Activated T-cell treated with anti-CD3 and anti-CD28 coated beads for 1 hour (primary cell): ENCODE measurements at regions not wholly inside any gene's neighbourhood (a gene's known extent, or its start where the extent isn't known, plus 50 kb on each side); places are given as distances from the start of the nearest gene placed in this dataset.
"Not testable (repeated sequence)": the region's sequence is repeated elsewhere in the genome, so short reads cannot be mapped to it uniquely, and the experiment has no call there.

ENCODE experiments used
- DNase-seq: peaks from one replicate; pipeline ENCODE4 v3.0.0-alpha.2; 2020; ENCODE audit warnings: low read depth

DNA sequence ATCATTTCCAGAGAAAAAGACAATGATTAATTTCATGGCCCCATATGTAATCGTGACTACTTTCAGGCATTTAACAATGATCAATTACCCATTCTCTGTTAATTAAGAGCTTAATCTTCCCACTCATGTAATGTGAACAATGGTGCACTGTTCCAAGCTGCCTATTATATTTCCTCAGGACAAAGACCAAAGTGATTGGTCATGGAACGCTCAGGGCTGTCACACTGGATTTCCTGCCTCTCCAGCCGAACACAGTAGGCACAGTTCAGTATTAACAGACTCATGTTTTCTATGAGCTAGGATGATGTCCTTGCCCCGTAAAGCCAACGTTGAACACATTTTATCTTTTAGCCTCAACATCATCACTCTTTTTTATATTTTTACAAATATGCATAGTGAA lies 142.7 kb upstream of the FZD8 start:
- DNase-seq, result no peak

DNA sequence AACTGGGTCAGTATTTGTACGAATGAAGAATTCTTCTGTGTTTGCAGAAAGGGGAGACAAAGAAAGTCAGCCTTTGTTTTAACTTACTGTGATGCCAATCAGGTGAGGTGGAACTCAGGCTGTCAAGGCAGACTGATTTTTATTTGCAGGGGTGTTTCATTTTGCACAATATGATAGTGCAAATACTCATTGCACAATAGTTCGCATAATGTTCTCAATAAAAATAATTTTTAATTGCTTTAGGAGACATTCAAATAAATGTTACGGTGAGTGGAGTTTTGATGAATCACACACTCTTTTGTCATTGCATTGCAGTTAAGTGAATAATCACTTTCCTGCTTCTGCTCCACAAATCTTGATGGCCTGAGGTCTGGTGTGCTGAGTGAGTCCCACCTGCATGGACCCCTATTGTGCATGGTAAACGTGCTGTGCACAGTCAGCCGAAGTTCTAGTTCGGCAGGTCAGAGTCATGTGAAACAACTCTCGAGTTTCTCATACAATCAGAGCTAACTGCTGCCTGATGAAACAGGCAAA lies 141.3 kb upstream of the FZD8 start:
- no peak for DNase-seq

DNA sequence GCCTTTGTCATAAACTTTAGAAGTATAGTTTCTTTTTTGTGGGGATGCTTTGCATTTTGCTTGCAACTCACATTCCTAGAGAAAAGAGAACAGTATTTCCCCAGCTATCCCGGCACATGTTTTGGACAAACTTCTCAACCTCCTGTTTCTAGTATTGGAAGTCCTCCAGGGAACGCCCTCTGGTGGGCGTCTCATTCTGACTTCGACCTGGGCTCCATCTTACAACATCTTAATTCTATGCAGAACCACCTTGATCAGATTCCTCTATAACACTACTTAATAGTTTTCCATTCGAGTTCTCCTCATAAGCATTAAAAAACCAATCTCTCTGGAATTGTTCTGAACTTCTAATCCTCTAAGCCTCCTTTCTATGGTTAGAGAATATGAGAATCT lies 139.5 kb upstream of the FZD8 start:
- no peak for DNase-seq

DNA sequence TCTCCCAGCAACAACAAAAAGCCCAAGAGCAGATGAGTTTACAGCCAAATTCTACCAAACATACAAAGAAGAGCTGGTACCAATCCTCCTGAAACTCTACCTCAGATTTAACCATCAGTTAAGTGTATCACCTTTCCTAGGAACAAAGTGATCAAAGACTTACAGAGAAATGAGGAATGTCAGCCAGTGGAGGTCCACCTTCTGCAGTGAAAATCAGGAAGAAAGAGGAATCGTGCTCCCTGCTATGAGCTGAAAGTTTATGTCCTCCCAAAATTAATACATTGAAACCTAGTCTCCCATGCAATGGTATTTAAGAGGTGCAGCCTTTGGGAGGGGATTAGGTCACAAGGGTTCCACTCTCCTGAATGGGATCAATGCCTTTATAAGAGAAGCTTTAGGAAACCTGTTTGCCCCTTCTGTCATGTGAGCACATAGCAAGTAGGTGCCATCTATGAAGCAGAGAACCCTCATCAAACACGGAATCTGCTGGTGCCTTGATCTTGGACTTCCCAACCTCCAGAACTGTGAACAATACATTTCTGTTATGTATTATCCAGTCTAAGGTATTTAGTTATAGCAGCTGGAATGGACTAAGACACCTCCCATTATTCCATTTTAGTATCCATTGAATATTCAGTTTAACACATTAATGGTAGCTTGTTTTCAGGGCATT lies 139.0 kb upstream of the FZD8 start:
- DNase-seq, result no peak

DNA sequence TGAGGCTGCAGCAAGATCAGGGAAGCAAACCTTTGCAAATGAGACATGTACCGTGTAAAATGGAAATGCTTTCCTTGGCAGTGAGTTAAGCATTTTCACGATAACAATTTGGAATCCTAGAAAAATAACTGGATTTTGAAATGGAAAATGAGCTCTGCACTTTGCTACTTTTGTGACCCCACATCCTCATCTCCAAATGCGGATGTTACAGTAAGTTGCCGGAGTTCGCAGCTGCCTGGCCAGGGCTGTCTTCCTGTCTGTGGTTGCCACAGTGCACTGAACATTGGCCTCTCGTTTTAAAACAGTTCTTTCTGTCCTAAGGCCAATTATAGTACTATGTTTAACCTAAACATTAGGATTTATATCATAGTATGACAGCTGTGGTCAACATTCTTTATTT lies 136.2 kb upstream of the FZD8 start:
- DNase-seq, result no peak

DNA sequence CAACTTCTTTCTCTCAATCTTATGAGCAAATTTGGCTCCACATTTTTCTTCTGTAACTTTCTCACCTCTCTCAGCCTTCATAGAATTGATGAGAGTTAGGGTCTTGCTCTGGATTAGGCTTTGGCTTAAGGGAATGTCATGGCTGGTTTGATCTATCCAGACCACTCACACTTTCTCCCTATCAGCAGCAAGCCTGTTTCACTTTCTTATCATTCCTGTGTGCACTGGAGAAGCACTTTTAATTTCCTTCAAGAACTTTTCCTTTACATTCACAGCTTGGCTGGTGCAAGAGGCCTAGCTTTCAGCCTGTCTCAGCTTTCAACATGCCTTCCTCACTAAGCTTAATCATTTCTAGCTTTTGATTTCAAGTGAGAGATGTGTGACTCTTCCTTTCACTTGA lies 134.5 kb upstream of the FZD8 start:
- DNase-seq, result not testable (repeated sequence)

DNA sequence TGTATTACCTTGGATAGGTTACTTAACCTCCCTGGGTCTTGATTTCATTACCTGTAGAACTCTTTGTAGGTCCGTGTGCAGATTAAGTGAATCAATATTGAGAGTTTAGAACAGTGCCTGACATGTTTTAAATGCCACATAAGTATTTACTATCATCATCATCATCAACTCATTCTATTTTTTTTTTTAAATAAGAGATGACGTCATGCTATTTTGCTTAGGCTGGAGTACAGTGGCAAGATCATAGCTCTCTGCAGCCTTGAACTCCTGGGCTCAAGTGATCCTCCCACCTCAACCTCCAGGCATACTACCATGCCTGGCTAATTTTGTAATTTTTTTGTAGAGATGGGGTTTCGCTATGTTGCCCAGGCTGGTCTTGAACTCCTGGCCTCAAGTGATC lies 132.0 kb upstream of the FZD8 start:
- no peak for DNase-seq

DNA sequence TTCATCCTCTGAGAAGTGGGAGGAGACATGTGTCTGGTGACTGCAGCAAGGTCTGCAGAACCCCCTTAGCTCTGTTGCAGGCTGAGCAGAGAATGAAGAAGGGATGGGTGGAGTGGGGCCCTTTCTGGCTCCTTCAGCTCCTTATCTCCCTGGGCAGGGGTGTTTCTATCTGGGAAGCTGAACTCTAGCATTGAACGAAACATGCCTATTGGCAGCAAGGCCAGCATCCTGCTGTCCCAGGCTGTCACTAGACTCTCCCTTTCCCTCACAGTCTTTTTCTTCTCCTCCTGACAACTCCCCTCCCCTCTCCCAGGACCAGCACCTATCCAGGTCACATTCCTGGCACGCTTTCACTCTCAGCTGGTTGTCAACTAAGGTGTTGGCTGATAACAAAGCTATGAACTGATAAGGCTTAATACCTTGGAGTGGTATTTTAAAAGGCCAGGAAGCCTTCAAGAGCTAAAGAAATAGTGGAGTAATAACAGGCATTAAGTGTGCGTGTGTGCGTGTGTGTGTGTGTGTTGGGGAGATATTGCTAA lies 128.8 kb upstream of the FZD8 start:
- DNase-seq, result no peak

DNA sequence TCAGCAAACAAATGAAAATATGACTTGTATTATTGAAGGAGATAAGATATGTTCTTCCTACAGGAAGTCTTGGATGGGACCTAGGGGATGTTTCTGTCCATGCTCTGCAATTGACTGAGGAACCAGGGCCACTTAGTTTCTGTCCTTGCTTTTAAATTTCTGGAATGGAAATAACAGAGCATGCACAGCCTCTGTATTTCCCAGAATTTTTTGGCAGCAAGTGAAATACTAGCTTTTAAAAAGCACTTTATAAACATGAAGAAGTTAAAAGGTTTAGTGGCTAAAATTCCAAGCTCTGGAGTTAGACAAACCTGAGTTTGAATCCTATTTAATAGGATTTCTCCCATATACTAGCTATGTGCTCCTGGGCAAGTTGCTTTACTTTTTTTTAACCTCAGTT lies 127.7 kb upstream of the FZD8 start:
- no peak for DNase-seq

DNA sequence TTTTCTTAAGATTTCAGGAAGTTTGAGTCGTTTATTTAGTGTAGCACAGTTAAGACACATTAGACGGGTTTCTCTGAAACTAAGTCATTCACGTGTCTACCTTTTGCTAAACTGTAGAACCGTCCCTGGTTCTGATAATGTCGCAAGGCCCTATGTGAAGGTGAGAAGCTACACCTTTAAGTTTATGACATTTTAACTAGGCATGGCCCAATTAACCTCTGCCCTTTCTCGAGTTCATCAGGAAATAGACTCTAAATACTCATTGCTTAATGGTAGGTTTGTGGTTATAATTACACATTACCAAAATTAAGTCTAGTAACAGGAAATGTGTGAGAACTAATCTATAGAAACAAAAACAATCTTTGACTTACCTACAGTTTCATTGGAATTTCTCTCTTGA lies 126.6 kb upstream of the FZD8 start:
- no peak for DNase-seq

DNA sequence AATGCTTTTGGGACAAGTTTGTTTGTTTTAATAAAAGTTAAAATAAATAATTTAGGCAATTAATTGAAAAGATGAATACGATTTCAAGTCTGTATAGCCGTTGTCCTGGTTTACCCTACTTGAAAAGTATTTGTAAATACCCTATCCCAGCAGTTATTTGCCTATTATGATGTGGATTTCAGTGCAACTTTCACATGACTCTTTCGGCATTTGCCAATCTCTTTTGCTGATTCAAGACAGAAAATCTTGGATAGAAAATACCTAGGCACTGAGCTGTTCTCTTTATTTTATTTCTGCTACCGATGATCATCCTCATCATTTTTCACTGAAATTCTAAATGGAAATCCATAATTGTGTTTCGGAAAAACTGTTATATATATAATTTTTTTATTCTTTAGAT lies 125.9 kb upstream of the FZD8 start:
- DNase-seq, result no peak

DNA sequence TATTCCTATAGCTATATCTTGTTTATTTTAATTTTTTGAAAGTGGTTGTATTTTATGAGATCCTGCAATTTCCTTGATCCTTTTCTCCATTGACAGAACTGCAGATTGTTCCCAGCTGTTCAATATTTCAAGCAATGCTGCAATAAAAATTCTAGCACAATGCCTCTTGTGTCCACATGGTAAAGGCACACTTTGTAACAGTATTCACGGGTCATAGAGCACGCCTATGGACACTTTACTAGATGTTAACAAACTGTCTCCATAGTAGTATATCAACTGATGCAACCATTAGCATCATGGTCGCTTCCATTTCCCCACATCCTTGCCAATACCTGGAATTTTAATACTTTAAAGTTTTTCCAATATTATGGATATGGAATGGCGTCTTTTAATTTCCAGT lies 123.9 kb upstream of the FZD8 start:
- DNase-seq, result no peak

DNA sequence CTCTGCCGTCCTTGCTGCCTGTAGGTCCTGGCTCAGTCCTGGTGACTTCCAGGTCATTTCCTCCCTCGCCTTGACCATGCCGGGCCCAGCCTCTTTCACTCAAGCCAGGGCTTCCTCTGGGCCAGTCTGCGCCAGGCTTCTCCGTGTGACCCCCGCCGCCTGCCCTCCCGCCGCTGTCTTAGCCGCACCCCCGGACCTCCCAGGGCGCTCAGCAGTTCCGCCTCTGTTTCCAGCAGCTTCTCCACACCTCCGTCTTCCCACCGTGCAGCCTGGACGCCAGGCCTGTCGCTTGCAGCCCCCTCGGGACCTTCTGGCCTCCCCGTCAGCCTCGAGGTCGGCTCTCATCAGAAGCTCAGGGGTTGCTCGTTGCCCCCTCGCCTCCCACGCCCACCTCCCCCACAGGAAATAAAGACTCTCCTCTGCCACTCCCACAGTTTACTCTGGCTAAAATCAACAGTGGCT lies 123.0 kb upstream of the FZD8 start:
- DNase-seq, result no peak

DNA sequence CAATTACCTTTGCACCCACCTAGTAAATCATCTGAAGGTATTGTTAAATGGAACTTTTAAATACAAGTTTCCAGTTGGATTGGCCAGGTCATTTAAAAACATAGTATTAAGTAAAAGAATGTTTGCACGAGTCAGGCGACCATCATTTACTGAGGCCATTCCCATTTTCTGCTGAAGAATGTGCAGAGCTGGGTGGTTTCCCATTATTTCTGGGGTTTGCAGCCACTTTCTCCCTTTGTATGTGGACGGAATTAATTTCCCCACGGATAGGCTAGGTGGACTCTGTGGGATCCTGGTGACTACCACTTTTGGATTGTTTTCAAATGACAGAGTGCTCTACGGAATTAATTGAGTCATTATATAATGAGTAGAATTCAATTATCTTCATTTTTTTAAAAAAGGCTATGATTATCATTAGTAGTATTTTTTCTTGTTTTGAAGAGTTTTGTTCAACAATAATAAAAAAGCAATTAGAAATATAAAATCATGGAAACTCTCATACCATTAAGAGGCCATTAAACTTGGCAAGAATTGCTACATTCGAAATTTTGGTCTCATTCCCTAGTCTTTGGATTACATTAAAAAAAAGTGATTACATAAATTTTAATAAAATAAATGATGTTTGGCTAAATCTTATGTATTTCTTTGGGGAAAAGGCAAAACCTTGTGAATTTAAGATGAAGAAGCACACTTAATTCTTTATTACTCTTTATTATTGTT lies 120.4 kb upstream of the FZD8 start:
- no peak for DNase-seq

DNA sequence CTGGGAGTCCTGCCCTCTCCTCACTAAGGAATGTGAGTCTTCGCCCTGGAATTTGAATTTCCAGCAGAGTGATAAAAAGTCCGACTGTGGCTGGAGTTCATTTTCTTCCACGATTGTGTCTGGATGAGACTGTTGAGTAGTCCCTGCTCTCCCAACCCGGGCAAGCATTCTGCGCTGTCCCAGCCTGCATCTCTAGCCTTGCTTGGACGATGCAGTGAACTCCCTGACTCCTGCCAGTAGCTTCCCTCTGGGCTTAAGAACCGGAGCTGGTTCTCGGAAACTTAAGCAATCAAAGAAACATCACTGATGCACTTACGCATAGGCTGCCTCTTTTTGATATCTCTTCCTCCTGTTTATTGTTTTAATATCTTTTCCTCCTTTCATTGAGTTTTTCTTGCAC lies 116.0 kb upstream of the FZD8 start:
- DNase-seq, result no peak

DNA sequence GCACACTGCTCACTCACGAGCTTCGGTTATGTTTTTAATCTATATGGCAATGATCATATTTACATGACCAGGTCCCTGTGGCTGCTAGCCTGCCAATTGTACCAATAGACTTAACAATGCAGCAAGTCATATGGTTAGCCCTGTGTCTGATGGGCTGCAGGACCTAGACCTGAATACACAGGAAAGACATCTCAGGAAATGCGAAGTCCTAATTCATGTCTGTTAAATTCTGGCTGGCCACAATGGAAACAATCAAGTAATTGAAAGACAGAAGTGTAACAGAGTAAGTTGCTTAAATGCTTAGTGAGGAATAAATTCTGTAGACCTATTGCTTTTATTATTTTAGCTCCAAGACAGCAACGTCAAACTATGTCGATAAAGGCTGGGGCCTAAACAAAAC lies 112.4 kb upstream of the FZD8 start:
- no peak for DNase-seq

DNA sequence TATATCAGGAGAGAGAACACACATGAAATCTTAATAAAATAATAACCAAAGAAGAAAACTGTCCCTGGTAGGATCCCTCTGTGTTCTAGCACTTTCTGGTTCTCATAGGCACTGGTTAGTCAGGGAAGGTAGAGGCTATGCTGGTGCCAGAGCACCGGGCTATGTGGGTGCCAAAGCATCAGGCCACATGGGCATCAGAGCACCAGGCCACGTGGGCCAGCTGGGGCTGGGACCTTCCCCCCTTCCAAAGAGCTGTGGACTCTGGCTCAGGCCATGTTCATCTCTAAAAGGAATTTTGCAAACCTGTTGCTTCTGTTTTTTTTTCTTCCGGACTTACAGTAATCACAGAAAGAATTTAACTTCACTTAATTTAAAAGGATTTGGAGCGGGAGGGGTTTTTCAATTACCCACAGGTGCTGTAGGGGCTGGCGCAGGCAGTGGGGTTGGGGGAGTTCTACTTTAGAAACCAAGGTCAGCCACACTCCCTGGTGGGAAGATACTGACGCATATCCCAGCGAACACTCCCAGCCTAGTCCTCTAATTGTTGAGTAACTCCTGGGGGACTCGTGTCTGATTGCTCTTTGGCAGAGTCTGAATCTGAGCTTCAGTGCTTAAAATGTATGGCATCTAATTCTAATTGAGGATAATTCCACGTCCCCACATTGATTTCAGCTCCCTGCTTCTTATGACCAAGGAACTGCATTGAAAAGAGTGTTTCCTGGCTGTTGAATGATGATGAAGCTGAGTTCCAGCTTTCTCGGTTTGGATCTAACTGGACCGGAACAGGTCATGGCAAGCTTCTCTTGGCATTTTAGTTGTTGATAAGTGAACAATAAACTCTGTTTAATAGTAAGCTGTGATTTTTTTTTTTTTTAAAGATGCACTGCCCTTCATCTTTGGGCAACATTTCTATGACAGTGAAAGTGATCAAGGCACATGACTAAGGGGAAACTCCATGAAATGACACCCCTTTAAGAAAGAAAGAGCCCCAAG lies 110.7 kb upstream of the FZD8 start:
- DNase-seq, result no peak

DNA sequence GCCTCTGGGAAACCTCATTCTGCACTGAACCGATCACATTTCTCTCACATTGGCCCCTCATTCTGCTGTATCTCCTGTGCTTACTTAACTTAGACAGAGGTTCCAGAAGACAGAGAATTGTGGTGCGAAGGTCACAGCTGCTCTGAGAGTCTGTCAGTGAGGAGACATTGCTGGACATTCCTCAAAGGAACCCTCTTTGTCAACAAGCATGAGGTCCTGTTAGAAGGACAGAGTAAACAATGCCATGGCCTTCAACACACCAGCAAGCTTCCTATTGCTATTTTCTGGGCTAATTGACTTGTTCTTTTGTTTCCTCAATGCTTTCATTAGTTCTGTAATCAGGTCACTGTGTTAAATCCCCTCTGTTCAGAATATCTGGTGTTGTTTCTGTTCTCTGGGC lies 109.3 kb upstream of the FZD8 start:
- no peak for DNase-seq

DNA sequence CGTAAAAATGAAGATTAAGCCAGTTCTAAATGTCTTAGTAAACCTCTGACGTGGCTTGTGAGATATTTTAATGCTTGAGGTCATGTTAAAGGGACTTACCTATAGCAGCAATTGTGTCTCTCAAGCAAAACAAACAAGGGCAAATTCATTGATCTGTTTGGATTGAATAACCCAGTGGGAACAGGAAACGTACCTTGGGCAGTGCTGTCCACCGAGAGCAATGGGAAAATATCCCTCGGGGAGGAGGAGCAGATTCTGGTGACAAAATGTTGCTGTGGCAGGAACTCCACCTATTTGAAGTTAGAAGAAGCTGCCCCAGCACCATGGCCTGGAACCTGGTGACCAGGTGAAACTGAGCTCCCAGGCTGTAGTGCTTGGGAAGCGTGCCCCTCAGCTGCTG lies 107.1 kb upstream of the FZD8 start:
- DNase-seq, result no peak

DNA sequence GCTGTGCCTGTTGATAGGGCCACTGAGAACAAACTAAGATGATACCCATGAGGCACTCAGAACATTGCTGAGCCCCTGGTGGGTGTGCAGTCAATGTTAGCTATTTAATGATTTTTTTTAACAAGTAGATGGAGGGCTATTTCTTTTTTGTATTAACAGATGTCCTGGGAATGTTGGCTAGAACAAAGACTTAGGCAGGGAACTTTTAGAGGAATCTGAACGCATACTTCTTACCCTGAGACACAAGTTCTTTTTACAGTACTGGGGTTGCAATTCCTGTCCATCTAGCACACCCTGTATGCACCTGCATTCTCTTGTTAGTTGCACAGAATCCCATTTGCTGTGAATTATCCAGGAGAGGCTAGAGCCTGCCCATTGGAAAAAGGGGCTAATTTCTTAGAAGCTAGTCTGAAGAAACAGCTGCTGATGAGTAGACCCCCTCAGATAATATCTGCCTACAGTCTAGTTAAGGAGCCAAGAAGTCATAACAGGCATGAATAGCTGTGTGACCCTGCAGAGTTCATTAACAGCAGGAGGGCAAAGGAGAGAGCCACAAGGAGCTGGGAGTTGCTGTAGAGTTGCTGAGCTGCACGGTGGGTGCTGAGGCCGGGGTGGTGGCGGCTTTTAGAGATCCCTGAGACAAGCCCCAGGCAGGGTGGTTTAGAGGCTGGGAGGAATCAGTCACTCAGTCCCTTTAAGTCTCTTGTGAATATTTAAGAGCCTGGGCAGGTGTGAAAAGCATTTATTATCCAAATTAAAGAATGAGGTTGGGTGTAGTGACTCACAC lies 103.7 kb upstream of the FZD8 start:
- no peak for DNase-seq

DNA sequence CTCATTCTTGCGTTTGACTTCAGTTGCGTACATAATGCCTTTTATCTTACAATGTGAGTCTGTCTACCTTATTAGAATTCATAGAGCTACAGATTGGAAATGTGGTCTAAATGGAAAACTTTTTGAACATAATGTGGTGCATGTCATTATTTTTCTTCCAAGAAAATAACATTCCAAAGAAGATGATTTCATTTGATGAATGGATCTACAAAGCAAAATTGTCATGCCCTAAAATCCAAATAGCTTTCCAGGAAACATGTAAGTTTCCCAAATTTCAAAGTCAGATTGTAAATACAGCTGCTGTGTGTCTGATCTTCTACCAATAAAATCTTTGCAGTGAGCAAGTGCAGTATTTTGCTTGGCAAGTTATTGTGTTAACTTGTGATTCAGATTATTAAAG lies 101.8 kb upstream of the FZD8 start:
- no peak for DNase-seq
